Hepatocyte (in vitro differentiated cells): ENCODE measurements at regions not wholly inside any gene's neighbourhood (a gene's known extent, or its start where the extent isn't known, plus 50 kb on each side); places are given as distances from the start of the nearest gene placed in this dataset.

Experiments
- DNase-seq: peaks from one replicate; pipeline ENCODE4 v3.0.0-alpha.2; 2016; ENCODE audit warnings: low spot score
- H2AFZ ChIP-seq: fragments of 200-600 bp; sonication (generic); 2 replicates; pipeline ENCODE4 v1.6.0; 2016; ENCODE audit warnings: antibody characterized with exemption, mild to moderate bottlenecking
- H3K27ac ChIP-seq: fragments of 200-600 bp; sonication (generic); 2 replicates; pipeline ENCODE4 v1.5.1; 2016; ENCODE audit warnings: mild to moderate bottlenecking
- H3K27me3 ChIP-seq: fragments of 200-600 bp; sonication (generic); 2 replicates; pipeline ENCODE4 v1.6.1; 2016
- H3K36me3 ChIP-seq: fragments of 200-600 bp; sonication (generic); replicated peaks from 2 replicates; pipeline ENCODE4 v1.5.1; 2016; ENCODE audit warnings: low read depth; ENCODE audit not compliant: insufficient read depth
- H3K4me1 ChIP-seq: fragments of 200-600 bp; sonication (generic); 2 replicates; pipeline ENCODE4 v1.5.1; 2016; ENCODE audit warnings: mild to moderate bottlenecking, moderate library complexity; ENCODE audit not compliant: insufficient read depth
- H3K4me2 ChIP-seq: fragments of 200-600 bp; sonication (generic); 2 replicates; pipeline ENCODE4 v1.6.0; 2016
- H3K4me3 ChIP-seq: fragments of 200-600 bp; sonication (generic); 2 replicates; pipeline ENCODE4 v1.5.1; 2016; ENCODE audit warnings: mild to moderate bottlenecking
- H3K79me2 ChIP-seq: fragments of 200-600 bp; sonication (generic); 2 replicates; pipeline ENCODE4 v1.6.0; 2017; ENCODE audit warnings: mild to moderate bottlenecking
- H3K9me2 ChIP-seq: fragments of 200-600 bp; sonication (generic); replicated peaks from 2 replicates; pipeline ENCODE4 v1.6.0; 2017; ENCODE audit warnings: mild to moderate bottlenecking; ENCODE audit not compliant: insufficient read depth
- H3K9me3 ChIP-seq: fragments of 200-600 bp; sonication (generic); 2 replicates; pipeline ENCODE4 v1.5.1; 2016; ENCODE audit warnings: low read depth, mild to moderate bottlenecking
- H4K20me1 ChIP-seq: fragments of 200-600 bp; sonication (generic); 2 replicates; pipeline ENCODE4 v1.6.0; 2016; ENCODE audit warnings: mild to moderate bottlenecking; ENCODE audit not compliant: insufficient read depth, poor library complexity, severe bottlenecking
- EZH2 ChIP-seq: fragments of 200-600 bp; sonication (generic); IDR thresholded peaks from 2 replicates; pipeline ENCODE4 v1.6.1; 2016; ENCODE audit warnings: antibody characterized with exemption, mild to moderate bottlenecking, borderline replicate concordance
- EZH2phosphoT487 ChIP-seq: fragments of 200-600 bp; sonication (generic); IDR thresholded peaks from one replicate; pipeline ENCODE4 v1.6.1; 2018; ENCODE audit warnings: antibody characterized with exemption, mild to moderate bottlenecking, low read depth, moderate library complexity; ENCODE audit not compliant: unreplicated experiment, severe bottlenecking
- WGBS: methylation state at CpG from one replicate; pipeline ENCODE4 v1.1.6; 2016; ENCODE audit warnings: low lambda C conversion rate; ENCODE audit errors: missing lambda C conversion rate; 5-methylcytosine and 5-hydroxymethylcytosine counted together
- TF ChIP-seq, protein P1 (sequence below): fragments of 200-600 bp; sonication (generic); IDR thresholded peaks from 2 replicates; pipeline ENCODE4 v1.5.1; 2016; ENCODE audit warnings: antibody characterized with exemption, mild to moderate bottlenecking; ENCODE audit not compliant: poor library complexity

- no peak overlapping the region for H3K4me2 ChIP-seq
- H3K9me2 ChIP-seq, result no peaks in the 10 kb centered on the region
- no peak overlapping the region for H3K27ac ChIP-seq
- WGBS, result 95% methylated on average over 2 of the region's 2 CpGs
- DNase-seq, result no peak
- no peak overlapping the region for H3K4me3 ChIP-seq
- no peaks in the 10 kb centered on the region for H3K4me1 ChIP-seq
- no peaks in the 10 kb centered on the region for H3K9me3 ChIP-seq
- H3K36me3 ChIP-seq, result no peaks in the 10 kb centered on the region
- H2AFZ ChIP-seq, result no peak overlapping the region
- H3K79me2 ChIP-seq, result no peaks in the 10 kb centered on the region
- no peaks in the 10 kb centered on the region for H4K20me1 ChIP-seq
- no peaks in the 10 kb centered on the region for H3K27me3 ChIP-seq
- no peak for TF ChIP-seq EZH2phosphoT487
- TF ChIP-seq EZH2, result no peak
- TF ChIP-seq, protein P1, sequence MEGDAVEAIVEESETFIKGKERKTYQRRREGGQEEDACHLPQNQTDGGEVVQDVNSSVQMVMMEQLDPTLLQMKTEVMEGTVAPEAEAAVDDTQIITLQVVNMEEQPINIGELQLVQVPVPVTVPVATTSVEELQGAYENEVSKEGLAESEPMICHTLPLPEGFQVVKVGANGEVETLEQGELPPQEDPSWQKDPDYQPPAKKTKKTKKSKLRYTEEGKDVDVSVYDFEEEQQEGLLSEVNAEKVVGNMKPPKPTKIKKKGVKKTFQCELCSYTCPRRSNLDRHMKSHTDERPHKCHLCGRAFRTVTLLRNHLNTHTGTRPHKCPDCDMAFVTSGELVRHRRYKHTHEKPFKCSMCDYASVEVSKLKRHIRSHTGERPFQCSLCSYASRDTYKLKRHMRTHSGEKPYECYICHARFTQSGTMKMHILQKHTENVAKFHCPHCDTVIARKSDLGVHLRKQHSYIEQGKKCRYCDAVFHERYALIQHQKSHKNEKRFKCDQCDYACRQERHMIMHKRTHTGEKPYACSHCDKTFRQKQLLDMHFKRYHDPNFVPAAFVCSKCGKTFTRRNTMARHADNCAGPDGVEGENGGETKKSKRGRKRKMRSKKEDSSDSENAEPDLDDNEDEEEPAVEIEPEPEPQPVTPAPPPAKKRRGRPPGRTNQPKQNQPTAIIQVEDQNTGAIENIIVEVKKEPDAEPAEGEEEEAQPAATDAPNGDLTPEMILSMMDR, result no peak
Observed at GRCh38 chr5:39970117-39970798, 545.5 kb upstream of the DAB2 start.

DNA sequence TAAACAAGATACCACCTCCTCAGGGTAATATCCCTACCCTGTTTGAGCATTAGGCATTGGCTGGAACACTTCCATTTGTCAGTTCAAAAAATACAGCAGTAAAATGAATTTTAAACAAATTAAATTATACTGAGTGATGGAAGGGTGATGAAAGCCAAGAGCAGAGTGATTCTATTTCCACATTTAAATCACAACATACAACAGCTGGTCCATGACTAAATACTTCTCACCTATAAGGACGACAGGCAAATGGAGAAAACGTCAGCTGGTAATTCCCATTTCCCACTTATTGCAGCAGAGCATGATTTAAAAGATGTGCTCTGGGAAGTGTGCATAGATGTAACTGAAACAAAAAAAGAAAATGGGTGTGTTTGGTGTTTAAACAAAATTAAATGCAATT is 543.6 kb upstream of the DAB2 start:
- Histone ChIP-seq H3K79me2 (no peaks in the 10 kb centered on the region), H3K4me2 (no peak overlapping the region), H3K9me2 (no peaks in the 10 kb centered on the region), H4K20me1 (no peaks in the 10 kb centered on the region), H3K9me3 (no peaks in the 10 kb centered on the region), H3K4me3 (no peak overlapping the region), H3K27me3 (no peaks in the 10 kb centered on the region), H3K27ac (no peak overlapping the region), H3K36me3 (no peaks in the 10 kb centered on the region), H2AFZ (no peak overlapping the region), H3K4me1 (no peaks in the 10 kb centered on the region)
- DNase-seq, result no peak
- WGBS, result 59% methylated on average over 2 of the region's 2 CpGs
- TF ChIP-seq, protein P1, result no peak
- TF ChIP-seq EZH2, result no peak
- TF ChIP-seq EZH2phosphoT487, result no peak

DNA sequence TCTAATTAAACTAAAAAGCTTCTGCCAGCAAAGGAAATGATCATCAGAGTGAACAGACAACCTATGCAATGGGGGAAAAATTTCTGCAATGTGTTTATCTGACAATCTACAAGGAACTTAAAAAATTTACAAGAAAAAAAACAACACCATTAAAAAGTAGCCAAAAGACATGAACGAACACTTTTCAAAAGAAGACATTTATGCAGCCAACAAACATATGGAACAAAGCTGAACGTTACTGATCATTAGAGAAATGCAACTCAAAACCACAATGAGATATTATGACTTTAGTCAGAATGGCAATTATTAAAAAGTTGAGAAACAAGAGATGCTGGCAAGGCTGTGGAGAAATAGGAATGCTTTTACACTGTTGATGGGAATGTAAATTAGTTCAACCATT is 530.4 kb upstream of the DAB2 start:
- Histone ChIP-seq H3K27ac (no peak overlapping the region), H3K9me3 (no peaks in the 10 kb centered on the region), H3K79me2 (no peaks in the 10 kb centered on the region), H3K27me3 (no peaks in the 10 kb centered on the region), H3K4me3 (no peak overlapping the region), H3K4me1 (no peaks in the 10 kb centered on the region), H3K36me3 (no peaks in the 10 kb centered on the region), H4K20me1 (no peaks in the 10 kb centered on the region), H3K4me2 (no peak overlapping the region), H3K9me2 (no peaks in the 10 kb centered on the region), H2AFZ (no peak overlapping the region)
- TF ChIP-seq EZH2 (no peak), EZH2phosphoT487 (no peak)
- TF ChIP-seq, protein P1, result no peak
- no peak for DNase-seq
- WGBS, result 79% methylated on average over 2 of the region's 2 CpGs
